ENCODE measurements at regions not wholly inside any gene's neighbourhood (a gene's known extent, or its start where the extent isn't known, plus 50 kb on each side); places are given as distances from the start of the nearest gene placed in this dataset.

DNA sequence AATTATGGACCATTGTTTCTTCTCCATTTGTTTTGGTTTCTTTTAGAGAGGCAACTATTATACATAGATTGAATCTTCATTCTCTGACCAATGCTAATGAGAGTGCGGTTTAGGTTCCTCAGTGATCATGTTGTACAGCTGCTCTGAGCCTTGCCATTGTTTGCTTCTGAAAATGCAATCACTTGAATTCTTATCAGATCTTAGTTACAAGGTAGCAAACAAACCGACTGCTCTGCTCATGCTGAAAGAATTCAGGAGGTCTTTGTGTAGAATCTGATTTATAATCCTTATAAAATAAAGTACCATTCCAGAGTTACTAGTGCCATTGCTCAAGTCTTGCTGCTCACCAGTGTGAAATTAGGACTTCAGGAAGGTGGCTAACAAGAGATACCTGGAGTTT is 569.1 kb upstream of the ID4 start:
- no peaks in the 10 kb centered on the region for H4K20me1 ChIP-seq (ENCODE audit: insufficient read depth, low read length)
- no peak overlapping the region for H4K8ac ChIP-seq (ENCODE audit: low read depth in 2 of 2, low read length in 2 of 2)
- no peak overlapping the region for H4K91ac ChIP-seq (ENCODE audit: insufficient read depth, low read depth, low read length)
- H2BK5ac ChIP-seq (ENCODE audit: low read depth, low read length, poor library complexity, severe bottlenecking): no peak overlapping the region
- no TSS peak for BruUV-seq (replicated peaks)
- intact Hi-C loops (cut with micrococcal nuclease) (no loop called here), dilution Hi-C loops (cut with HindIII; ENCODE audit: low sequenced_read_pairs, unreplicated experiment) (no loop called here), in situ Hi-C loops (cut with MboI; ENCODE audit: low sequenced_read_pairs) (no loop called here)
- H3K14ac ChIP-seq (replicated peaks; ENCODE audit: low read depth, low read length): no peak overlapping the region
- no peak overlapping the region for H3K23ac ChIP-seq (ENCODE audit: low read depth, low read length)
- no peak overlapping the region for H3K4me2 ChIP-seq (ENCODE audit: low read depth, low read length)
- no peak overlapping the region for H2BK120ac ChIP-seq (ENCODE audit: low read depth, low read length)
- no peak overlapping the region for H4K5ac ChIP-seq (ENCODE audit: low read depth, low read length)
- no CpG with 5 or more reads among the region's 2 CpGs for WGBS, 2 experiments (ENCODE audit: extremely low coverage in 2 of 2, insufficient read length in 1 of 2)
- TF ChIP-seq, protein P1, sequence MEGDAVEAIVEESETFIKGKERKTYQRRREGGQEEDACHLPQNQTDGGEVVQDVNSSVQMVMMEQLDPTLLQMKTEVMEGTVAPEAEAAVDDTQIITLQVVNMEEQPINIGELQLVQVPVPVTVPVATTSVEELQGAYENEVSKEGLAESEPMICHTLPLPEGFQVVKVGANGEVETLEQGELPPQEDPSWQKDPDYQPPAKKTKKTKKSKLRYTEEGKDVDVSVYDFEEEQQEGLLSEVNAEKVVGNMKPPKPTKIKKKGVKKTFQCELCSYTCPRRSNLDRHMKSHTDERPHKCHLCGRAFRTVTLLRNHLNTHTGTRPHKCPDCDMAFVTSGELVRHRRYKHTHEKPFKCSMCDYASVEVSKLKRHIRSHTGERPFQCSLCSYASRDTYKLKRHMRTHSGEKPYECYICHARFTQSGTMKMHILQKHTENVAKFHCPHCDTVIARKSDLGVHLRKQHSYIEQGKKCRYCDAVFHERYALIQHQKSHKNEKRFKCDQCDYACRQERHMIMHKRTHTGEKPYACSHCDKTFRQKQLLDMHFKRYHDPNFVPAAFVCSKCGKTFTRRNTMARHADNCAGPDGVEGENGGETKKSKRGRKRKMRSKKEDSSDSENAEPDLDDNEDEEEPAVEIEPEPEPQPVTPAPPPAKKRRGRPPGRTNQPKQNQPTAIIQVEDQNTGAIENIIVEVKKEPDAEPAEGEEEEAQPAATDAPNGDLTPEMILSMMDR (conservative IDR thresholded peaks at IDR 0.05; ENCODE audit: low read depth, low read length): no peak
- no peak for TF ChIP-seq MAFK (IDR thresholded peaks at IDR 0.05; ENCODE audit: low read depth, low read length)
- no peak for TF ChIP-seq BHLHE40 (IDR thresholded peaks at IDR 0.05; ENCODE audit: low read depth, low read length)
- TF ChIP-seq CHD1 (IDR thresholded peaks at IDR 0.05; ENCODE audit: low read depth, low read length): no peak
- no peaks in the 10 kb centered on the region for H3K9me1 ChIP-seq (ENCODE audit: insufficient read depth, low read length)
- H3K4ac ChIP-seq (ENCODE audit: low read depth, low read length): no peak overlapping the region
- no peak overlapping the region for H2BK20ac ChIP-seq (ENCODE audit: low read depth, low read length)
- H2BK15ac ChIP-seq (ENCODE audit: low read depth, low read length): no peak overlapping the region
- no peak overlapping the region for H2AK9ac ChIP-seq (replicated peaks; ENCODE audit: low read depth, low read length, poor library complexity)
- H3K4me1 ChIP-seq (ENCODE audit: control insufficient read depth, insufficient read depth, low read length): no peaks in the 10 kb centered on the region
- H3K27me3 ChIP-seq (ENCODE audit: control insufficient read depth, insufficient read depth, low read length): no peaks in the 10 kb centered on the region
- H3K36me3 ChIP-seq (ENCODE audit: control insufficient read depth, insufficient read depth, low read length): no peaks in the 10 kb centered on the region
- POLR2A ChIA-PET (ENCODE audit: unreplicated experiment): no interaction called here
- H3K9ac ChIP-seq (ENCODE audit: low read depth, low read length): no peak overlapping the region
- ATAC-seq (ENCODE audit: low read depth) (no peak), DNase-seq (no peak)
- H2AFZ ChIP-seq (replicated peaks; ENCODE audit: low read length, poor library complexity): no peak overlapping the region
- H3K56ac ChIP-seq (ENCODE audit: extremely low read depth, insufficient read depth, low read length): no peak overlapping the region
- peaks cover 15% of the 10 kb centered on the region for H3K9me3 ChIP-seq (ENCODE audit: control insufficient read depth, insufficient read depth, low read length)
- H2AK5ac ChIP-seq (ENCODE audit: low read depth, low read length): no peak overlapping the region
- H3K4me3 ChIP-seq (ENCODE audit: insufficient read depth, low read depth, low read length): no peak overlapping the region
- no peak overlapping the region for H3K27ac ChIP-seq (ENCODE audit: insufficient read depth, low read length)
- H3K79me1 ChIP-seq (ENCODE audit: low read depth in 1 of 2, low read length in 2 of 2): no peaks in the 10 kb centered on the region
- H3K18ac ChIP-seq (ENCODE audit: low read depth, low read length): no peak overlapping the region
- CTCF ChIA-PET: no interaction called here

Measured in IMR-90 (cell line).